ENCODE measurements at regions not wholly inside any gene's neighbourhood (a gene's known extent, or its start where the extent isn't known, plus 50 kb on each side); places are given as distances from the start of the nearest gene placed in this dataset.
A peak's percentile ranks its signal among the peaks of the same experiment; 100 is the strongest.

DNA sequence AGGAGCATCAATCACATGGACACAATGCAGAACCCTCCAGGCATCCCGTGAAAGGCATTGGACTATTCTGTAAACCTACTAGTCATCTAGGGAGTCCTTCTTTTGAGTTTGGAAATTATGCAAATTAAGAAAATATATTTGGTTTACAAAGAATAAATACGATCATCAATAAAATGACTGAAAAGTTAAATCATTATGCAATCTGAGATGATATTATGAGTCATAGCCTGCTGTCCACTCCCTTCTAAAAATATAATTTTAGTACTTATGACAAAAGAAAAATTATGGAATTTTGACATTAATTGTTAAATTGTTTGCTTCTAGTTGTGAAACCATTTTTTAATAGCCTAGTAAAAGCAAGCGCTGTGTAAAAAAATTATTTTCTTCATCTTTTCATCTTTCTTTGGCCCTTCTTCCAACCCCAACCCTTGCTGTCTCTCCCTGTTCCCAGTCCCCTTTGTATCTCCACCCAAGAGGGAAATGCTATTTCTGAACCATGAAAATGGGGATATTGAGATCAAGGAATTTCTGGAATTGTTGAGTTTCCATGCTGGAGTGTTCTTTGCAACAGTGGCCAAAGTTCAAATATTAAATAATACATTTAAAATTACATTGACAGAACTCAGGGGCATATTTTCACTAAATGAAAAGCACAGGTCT lies 599.8 kb downstream of the COL12A1 start:
- no peak for TF ChIP-seq POLR2A (IDR thresholded peaks at IDR 0.05)
- no peak for TF ChIP-seq POLR2AphosphoS5 (IDR thresholded peaks at IDR 0.05)
- TF ChIP-seq, protein P1, sequence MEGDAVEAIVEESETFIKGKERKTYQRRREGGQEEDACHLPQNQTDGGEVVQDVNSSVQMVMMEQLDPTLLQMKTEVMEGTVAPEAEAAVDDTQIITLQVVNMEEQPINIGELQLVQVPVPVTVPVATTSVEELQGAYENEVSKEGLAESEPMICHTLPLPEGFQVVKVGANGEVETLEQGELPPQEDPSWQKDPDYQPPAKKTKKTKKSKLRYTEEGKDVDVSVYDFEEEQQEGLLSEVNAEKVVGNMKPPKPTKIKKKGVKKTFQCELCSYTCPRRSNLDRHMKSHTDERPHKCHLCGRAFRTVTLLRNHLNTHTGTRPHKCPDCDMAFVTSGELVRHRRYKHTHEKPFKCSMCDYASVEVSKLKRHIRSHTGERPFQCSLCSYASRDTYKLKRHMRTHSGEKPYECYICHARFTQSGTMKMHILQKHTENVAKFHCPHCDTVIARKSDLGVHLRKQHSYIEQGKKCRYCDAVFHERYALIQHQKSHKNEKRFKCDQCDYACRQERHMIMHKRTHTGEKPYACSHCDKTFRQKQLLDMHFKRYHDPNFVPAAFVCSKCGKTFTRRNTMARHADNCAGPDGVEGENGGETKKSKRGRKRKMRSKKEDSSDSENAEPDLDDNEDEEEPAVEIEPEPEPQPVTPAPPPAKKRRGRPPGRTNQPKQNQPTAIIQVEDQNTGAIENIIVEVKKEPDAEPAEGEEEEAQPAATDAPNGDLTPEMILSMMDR (IDR thresholded peaks at IDR 0.05 in 8 of 11, conservative IDR thresholded peaks at IDR 0.05 in 3 of 11): no peak
- no peaks in the 10 kb centered on the region for H3K36me3 ChIP-seq
- intact Hi-C loops (cut with DNase I; ENCODE audit: low total_unique reads): no loop called here
- peak overlapping the region in 2 of 8 donors; percentile 14 to 19 for H3K27ac ChIP-seq
- DNase-seq: no peak
- H3K4me3 ChIP-seq: no peak overlapping the region
- 77 to 91% (median 87%) methylated on average over 3 of the region's 3 CpGs for WGBS, 5 donors
- H3K27me3 ChIP-seq (replicated peaks in 1 of 7): no peaks in the 10 kb centered on the region
- H3K9me3 ChIP-seq: no peaks in the 10 kb centered on the region
- H3K4me1 ChIP-seq: peaks cover 0 to 8% (median 0%) of the 10 kb centered on the region in 6 donors

DNA sequence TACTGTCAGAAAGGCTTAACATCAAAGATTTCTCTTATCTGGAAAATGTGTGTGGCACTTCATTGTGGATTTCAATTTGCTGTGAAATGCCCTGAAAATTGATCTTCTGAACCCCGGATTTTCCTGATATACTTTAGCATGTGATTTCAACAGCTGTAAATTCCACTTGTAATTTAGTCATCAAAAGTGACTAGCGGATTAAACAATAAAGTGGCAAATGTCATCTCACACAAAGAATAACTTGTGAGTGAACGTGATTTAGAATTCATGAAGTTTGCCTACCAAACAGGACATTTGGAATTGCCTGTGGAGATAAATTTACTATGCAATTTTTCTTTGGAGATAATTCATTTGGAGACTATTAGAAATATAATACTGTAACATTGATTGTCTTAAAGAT lies 601.6 kb downstream of the COL12A1 start:
- TF ChIP-seq, protein P1 (IDR thresholded peaks at IDR 0.05 in 8 of 11, conservative IDR thresholded peaks at IDR 0.05 in 3 of 11): no peak
- TF ChIP-seq POLR2AphosphoS5 (IDR thresholded peaks at IDR 0.05): no peak
- H3K27ac ChIP-seq: no peak overlapping the region
- H3K27me3 ChIP-seq (replicated peaks in 1 of 7): no peaks in the 10 kb centered on the region
- H3K9me3 ChIP-seq: no peaks in the 10 kb centered on the region
- H3K36me3 ChIP-seq: no peaks in the 10 kb centered on the region
- 88 to 97% (median 92%) methylated on average over 3 of the region's 3 CpGs for WGBS, 5 donors
- peaks cover 0 to 8% (median 0%) of the 10 kb centered on the region in 6 donors for H3K4me1 ChIP-seq
- DNase-seq: no peak
- intact Hi-C loops (cut with DNase I; ENCODE audit: low total_unique reads): no loop called here
- H3K4me3 ChIP-seq: no peak overlapping the region

- H3K9me3 ChIP-seq: no peaks in the 10 kb centered on the region
- H3K36me3 ChIP-seq: no peaks in the 10 kb centered on the region
- no peaks in the 10 kb centered on the region for H3K27me3 ChIP-seq (replicated peaks in 1 of 7)
- intact Hi-C loops (cut with DNase I; ENCODE audit: low total_unique reads): no loop called here
- H3K27ac ChIP-seq: no peak overlapping the region
- DNase-seq: no peak
- TF ChIP-seq, protein P1 (IDR thresholded peaks at IDR 0.05 in 8 of 11, conservative IDR thresholded peaks at IDR 0.05 in 3 of 11): no peak
- TF ChIP-seq POLR2A (IDR thresholded peaks at IDR 0.05) (no peak), POLR2AphosphoS5 (IDR thresholded peaks at IDR 0.05) (no peak)
- H3K4me3 ChIP-seq: no peak overlapping the region
- H3K4me1 ChIP-seq: peaks cover 0 to 8% (median 0%) of the 10 kb centered on the region in 6 donors
- WGBS, 5 donors: 73 to 84% (median 76%) methylated on average over 2 of the region's 2 CpGs
These were observed 602.4 kb downstream of the COL12A1 start for GRCh38 chr6:74603322-74604076.

DNA sequence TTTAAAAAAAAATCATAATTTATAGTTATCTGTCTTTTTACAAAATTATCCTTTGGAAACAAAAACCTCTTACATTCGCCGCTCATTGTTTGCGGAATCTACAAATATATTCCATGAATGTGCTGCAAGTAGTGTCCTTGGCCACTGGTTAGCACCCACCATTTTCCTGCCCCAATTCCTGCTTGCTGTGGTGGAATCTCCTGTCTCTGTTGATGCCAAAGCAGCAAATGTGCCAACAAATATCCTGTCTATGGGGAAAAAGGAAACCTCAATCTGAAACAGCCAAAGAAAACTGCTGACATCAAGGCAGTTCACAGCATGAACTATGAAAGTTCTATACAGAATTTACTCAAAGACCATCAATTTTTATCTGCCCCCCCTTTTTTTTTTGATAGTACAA lies 603.6 kb downstream of the COL12A1 start:
- H3K4me3 ChIP-seq: no peak overlapping the region
- H3K36me3 ChIP-seq: no peaks in the 10 kb centered on the region
- no peak for DNase-seq
- intact Hi-C loops (cut with DNase I; ENCODE audit: low total_unique reads): no loop called here
- H3K4me1 ChIP-seq: peaks cover 0 to 8% (median 0%) of the 10 kb centered on the region in 6 donors
- H3K27me3 ChIP-seq (replicated peaks in 1 of 7): no peaks in the 10 kb centered on the region
- H3K27ac ChIP-seq: peak overlapping the region in 3 of 8 donors; percentile 22 to 46 (median 22)
- H3K9me3 ChIP-seq: no peaks in the 10 kb centered on the region
- 71 to 84% (median 77%) methylated on average over 3 of the region's 3 CpGs for WGBS, 5 donors
- TF ChIP-seq, protein P1 (IDR thresholded peaks at IDR 0.05 in 8 of 11, conservative IDR thresholded peaks at IDR 0.05 in 3 of 11): no peak
- TF ChIP-seq POLR2AphosphoS5 (IDR thresholded peaks at IDR 0.05): peak in 1 of 3 donors; percentile 25
- no peak for TF ChIP-seq POLR2A (IDR thresholded peaks at IDR 0.05)
